ENCODE measurements at regions not wholly inside any gene's neighbourhood (a gene's known extent, or its start where the extent isn't known, plus 50 kb on each side); places are given as distances from the start of the nearest gene placed in this dataset.

DNA sequence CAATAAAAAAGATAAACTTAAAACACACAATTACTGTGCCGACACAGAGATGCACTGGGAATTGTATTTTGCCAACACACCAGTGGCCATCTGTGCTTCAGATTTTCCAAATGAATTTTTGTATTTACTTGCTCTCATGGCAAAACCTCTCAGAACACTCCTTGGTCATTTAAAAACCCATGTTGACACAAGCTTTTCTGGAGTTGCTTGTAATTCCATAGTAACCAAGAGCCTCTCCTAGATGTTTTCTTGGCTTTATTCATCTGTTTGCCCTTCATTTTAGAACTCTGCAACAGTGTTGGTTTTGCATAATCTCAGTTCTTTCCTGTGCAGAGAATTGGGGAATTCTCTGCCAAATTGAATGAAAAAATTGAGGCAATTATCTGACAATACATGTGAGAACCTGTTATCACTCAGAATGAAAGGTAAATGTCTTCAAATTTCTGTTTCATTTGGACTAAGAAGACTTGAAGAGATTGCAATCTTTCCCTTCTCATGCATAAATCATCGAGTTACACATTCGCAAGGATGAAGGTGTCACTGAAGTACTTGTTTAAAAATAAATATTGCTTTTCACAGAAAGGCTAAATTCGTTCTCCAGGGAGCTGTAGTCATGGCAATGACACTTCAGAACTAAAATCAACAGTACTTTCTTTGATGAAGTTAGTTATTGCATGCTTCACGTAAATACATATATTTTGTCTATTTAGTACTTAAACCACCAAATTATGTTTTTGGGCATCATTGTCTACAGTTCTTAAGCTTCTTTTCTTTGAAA, 301.8 kb upstream of the CTSO start:
- in situ Hi-C loops (cut with MboI; ENCODE audit: low sequenced_read_pairs in 4 of 4), result no loop called here
- ATAC-seq, result no peak
- H3K4me3 ChIP-seq, result no peak overlapping the region
- intact Hi-C loops (cut with DNase I; ENCODE audit: low total_unique reads), result no loop called here
- H3K36me3 ChIP-seq, result no peaks in the 10 kb centered on the region
- H3K9me3 ChIP-seq, result no peaks in the 10 kb centered on the region
- H3K27ac ChIP-seq, result no peak overlapping the region
- H3K27me3 ChIP-seq, result no peaks in the 10 kb centered on the region
- no peak for TF ChIP-seq POLR2A (IDR thresholded peaks at IDR 0.05)
- TF ChIP-seq CTCF (IDR thresholded peaks at IDR 0.05 in 4 of 5, conservative IDR thresholded peaks at IDR 0.05 in 1 of 5), result no peak
- H3K4me1 ChIP-seq, result no peaks in the 10 kb centered on the region
- no peak for DNase-seq

DNA sequence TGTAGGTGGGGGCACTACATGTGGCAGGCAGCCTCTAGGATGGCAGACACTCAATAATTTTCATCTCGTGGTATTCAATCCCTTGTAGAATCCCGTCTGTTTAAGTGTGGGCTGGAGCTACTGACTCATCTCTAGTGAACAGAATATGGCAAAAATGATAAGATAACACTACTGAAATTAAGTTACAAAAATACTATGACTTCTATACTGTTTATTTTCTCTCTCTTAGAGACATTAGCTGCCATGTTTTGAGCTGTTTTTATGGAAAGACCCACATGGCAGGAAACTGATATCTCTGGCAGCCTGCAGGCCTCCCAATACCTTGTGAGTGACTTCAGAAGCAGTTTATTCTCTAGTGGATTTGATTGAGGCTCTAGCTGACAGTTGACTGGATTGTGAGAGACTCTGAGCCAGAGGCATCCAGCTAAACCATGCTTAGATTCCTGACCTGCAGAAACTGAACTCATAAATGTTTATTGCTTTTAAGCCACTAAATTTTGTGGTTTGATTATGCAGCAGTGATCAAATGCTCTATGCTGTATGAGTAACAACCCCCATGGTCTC, 298.8 kb upstream of the CTSO start:
- Histone ChIP-seq H3K4me3 (no peak overlapping the region), H3K9me3 (no peaks in the 10 kb centered on the region), H3K4me1 (no peaks in the 10 kb centered on the region), H3K36me3 (no peaks in the 10 kb centered on the region), H3K27ac (no peak overlapping the region), H3K27me3 (no peaks in the 10 kb centered on the region)
- ATAC-seq, result no peak
- intact Hi-C loops (cut with DNase I; ENCODE audit: low total_unique reads) (no loop called here), in situ Hi-C loops (cut with MboI; ENCODE audit: low sequenced_read_pairs in 4 of 4) (no loop called here)
- no peak for DNase-seq
- TF ChIP-seq POLR2A (IDR thresholded peaks at IDR 0.05) (no peak), CTCF (IDR thresholded peaks at IDR 0.05 in 4 of 5, conservative IDR thresholded peaks at IDR 0.05 in 1 of 5) (no peak)

DNA sequence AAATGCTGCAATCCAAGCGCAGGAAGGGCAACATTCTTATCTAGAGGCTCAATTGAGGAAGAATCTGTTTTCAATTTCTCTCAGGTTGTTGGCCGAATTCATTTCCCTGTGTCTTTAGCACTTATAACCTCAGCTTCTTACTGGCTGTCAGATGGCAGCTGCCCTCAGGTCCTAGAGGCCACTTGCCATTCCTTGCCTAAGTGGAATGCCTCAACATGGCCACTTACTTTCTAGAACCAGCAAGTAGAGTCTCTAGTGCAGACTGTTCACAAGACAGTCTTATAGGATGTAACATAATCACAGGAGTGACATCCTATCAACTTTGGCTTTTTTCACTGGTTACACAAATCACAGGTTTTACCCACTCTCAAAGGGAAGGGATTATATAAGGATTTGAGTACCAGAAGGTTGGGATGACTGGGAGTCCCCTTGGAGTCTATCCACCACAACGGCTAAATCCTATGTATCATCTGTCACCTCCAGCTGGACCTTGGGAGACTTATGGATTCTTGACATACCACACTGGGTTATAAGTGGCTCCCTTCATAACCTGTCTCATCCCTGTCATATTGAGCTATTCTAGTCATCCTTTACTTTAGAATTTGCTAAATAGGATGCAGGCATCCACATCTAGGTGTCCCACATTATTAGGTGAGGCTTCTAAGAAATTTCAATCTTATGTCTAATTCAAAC, 297.9 kb upstream of the CTSO start:
- H3K27ac ChIP-seq, result no peak overlapping the region
- TF ChIP-seq POLR2A (IDR thresholded peaks at IDR 0.05) (no peak), CTCF (IDR thresholded peaks at IDR 0.05 in 4 of 5, conservative IDR thresholded peaks at IDR 0.05 in 1 of 5) (no peak)
- no peak for DNase-seq
- H3K4me1 ChIP-seq, result no peaks in the 10 kb centered on the region
- H3K4me3 ChIP-seq, result no peak overlapping the region
- H3K36me3 ChIP-seq, result no peaks in the 10 kb centered on the region
- intact Hi-C loops (cut with DNase I; ENCODE audit: low total_unique reads) (no loop called here), in situ Hi-C loops (cut with MboI; ENCODE audit: low sequenced_read_pairs in 4 of 4) (no loop called here)
- H3K27me3 ChIP-seq, result no peaks in the 10 kb centered on the region
- H3K9me3 ChIP-seq, result no peaks in the 10 kb centered on the region
- ATAC-seq, result no peak

DNA sequence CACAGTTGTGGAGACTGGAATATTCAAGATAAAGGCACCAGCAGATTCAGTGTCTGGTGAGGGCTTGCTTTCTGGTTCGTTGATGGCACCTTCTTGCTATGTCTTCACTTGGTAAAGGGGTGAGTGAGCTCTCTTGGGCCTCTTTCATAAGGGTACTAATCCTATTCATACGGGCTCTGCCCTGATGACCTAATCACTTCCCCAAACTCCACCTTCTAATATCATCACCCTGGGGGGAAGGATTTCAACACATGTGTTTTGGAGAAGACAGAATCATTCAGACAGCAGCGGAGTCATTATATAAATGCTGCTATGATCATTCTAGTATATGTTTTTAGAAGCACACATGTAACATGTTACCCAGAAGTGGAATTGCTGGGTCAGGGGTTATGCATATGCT, 295.3 kb upstream of the CTSO start:
- no peaks in the 10 kb centered on the region for H3K27me3 ChIP-seq
- H3K27ac ChIP-seq, result no peak overlapping the region
- in situ Hi-C loops (cut with MboI; ENCODE audit: low sequenced_read_pairs in 4 of 4), result no loop called here
- TF ChIP-seq POLR2A (IDR thresholded peaks at IDR 0.05) (no peak), CTCF (IDR thresholded peaks at IDR 0.05 in 4 of 5, conservative IDR thresholded peaks at IDR 0.05 in 1 of 5) (no peak)
- no peaks in the 10 kb centered on the region for H3K4me1 ChIP-seq
- H3K9me3 ChIP-seq, result no peaks in the 10 kb centered on the region
- ATAC-seq (no peak), DNase-seq (no peak)
- no peaks in the 10 kb centered on the region for H3K36me3 ChIP-seq
- intact Hi-C loops (cut with DNase I; ENCODE audit: low total_unique reads), result no loop called here
- no peak overlapping the region for H3K4me3 ChIP-seq

Data from gastrocnemius medialis (tissue), 4 donors.